ENCODE measurements at regions not wholly inside any gene's neighbourhood (a gene's known extent, or its start where the extent isn't known, plus 50 kb on each side); places are given as distances from the start of the nearest gene placed in this dataset.
A peak's percentile ranks its signal among the peaks of the same experiment; 100 is the strongest.

DNA sequence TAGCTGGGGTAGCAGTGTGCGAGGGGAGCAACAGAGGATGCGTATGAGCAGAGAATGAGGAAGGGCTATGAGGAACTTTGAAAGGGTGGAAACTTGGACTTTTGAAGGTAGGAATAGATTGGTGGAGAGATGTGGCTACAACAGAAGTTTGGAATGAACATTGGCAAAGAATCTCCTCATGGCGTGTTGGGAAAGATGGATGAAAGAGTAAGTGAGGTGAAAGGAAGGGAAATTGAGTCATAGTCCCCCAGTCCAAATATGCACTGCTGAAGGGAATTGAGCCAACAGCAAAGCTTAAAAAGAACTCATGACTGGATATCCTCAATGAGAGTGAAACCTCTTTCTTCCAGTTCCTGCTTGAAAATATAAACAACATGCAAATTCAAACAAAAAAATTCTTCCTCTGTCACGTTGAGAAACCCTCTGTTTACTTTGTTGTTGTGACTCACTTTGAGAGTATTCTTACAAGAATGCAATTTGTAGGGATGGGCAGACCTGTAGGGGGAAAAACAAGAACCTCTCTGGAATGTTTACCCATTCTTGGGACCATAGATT is 313.2 kb upstream of the KCNJ16 start:
- ATAC-seq (no peak), DNase-seq (ENCODE audit: low spot score) (no peak)

- DNase-seq (ENCODE audit: low spot score) (no peak), ATAC-seq (no peak)
These were observed 312.7 kb upstream of the KCNJ16 start for GRCh38 chr17:69762359-69762758.

DNA sequence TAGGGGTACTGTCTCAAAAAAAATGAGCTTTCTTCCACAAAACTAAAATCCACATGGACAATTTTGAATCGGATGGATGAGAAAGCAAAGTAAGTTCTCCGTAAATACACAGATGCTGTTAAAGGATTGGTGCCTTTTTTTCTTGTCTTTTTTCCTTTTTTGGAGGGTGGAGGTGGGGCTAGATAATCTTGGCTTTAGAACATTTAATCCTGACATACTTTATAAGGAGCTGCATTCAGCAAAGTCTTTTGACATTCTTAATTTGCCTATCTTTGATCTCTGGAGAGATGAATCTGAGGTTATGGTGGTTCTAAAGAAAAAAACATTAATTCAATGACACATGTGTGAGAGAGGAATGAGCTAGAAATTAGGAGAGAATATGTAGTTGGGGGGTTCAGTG is 312.3 kb upstream of the KCNJ16 start:
- ATAC-seq (no peak), DNase-seq (ENCODE audit: low spot score) (no peak)

GRCh38 chr17:69763503-69763902 is 311.5 kb upstream of the KCNJ16 start:
- DNase-seq (ENCODE audit: low spot score) (no peak), ATAC-seq (no peak)

DNA sequence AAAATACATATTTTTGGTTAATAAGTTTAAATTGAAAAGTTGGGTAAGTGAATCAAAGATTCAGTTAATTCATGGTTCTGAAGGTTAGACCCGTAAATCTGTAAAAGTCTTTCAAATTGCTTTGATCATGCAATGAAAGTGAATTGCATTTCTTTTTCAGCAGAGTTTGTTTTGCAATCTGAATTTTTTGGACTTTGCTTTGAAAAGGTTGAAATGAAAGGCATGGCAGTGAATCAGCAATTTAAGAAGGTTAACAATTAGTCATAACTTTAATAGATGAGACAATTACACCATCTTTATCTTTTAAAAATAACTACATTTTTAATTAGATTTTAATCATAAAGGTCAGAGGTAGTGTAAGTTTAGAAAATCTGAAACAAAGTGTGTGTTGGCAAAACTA is 310.9 kb upstream of the KCNJ16 start:
- ATAC-seq (peak; percentile 52), DNase-seq (ENCODE audit: low spot score) (no peak)

GRCh38 chr17:69769050-69769449 is 306.0 kb upstream of the KCNJ16 start:
- no peak for DNase-seq (ENCODE audit: low spot score)
- no peak for ATAC-seq

DNA sequence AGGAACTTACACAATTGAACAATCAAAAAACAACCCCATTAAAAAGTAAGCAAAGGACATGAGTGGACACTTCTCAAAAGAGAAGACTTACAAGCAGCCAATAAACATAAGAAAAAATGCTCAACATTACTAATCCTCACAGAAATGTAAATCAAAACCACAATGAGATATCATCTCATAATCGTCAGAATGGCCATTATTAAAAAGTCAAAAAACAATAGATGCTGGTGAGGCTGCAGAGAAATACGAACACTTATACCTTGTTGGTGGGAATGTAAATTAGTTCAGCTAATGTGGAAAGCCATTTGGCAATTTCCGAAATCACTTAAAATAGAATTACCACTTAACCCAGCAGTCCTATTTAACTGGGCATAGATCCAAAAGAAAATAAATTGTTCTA is 301.9 kb upstream of the KCNJ16 start:
- ATAC-seq (no peak), DNase-seq (ENCODE audit: low spot score) (no peak)

DNA sequence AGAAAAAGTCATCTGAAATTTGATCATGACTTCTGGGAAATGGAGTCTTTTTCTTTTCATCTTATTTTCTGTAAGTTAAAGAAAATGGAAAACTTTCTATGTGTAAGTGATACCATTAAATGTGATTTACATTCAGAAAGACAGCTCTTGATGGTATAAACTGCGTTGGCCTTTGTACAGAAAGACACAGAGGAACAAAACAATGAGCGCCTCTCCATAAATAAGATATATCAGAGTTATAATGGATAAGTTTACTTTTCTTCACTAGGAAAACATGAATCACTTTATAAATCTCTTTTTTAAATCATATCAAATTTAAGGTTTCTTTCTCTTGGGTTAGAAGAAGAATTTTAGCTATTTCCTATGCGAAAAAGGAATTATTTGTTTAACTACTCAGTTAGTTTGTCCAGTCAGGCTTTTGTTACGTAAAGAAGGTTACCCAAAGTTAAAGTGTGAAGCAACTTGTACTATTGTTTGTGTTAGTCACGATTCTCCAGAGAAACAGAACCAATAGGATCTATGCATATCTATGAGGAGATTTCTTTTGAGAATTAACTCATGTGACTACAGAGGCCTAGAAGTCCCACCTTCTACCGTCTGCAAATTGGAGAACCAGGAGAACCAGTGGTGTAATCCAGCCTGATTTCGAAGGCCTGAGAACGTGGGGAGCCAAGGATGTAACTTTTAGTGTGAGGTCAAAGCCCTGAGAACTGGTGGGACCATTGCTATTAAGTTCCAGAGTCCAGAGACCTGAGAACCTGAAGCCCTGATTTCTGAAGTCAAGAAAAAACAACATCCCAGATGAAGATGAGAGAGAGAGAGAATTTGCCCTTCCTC is 295.4 kb upstream of the KCNJ16 start:
- DNase-seq (ENCODE audit: low spot score) (no peak), ATAC-seq (no peak)

DNA sequence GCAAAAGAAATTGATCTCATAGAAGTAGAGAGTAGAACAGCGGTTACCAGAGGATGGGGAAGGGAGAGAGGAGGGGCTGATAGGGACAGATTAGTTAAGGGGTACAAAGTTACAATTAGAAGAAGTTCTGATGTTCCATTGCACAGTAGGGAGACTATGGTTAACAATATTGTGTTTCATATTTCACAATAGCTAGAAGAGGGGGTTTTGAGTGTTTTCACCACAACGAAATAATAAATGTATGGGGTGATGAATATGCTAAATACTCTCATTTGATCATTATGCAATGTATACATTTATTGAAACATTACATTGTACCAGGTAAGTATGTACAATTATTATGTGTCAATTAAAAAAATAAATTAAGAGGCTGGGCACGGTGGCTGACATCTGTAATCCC is 291.2 kb upstream of the KCNJ16 start:
- no peak for ATAC-seq

DNA sequence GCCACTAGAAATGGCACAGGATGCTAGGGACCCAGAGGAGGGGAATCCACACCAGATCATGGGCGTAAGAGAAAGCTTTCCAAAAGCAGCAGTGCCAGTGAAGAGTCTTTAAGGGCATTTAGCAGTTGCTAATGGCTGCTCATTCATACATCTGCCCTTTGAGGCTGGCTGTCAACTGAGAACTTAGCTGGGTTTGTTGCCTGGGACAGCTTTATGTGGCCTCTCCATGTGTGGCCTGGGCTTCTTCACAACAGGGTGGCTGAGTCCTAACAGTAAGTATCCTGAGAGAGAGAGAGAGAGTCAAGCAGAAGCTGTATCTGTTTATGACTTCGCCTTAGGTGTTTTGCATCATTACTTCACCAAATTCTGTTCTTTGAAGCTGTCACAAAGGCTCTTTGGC is 286.1 kb upstream of the KCNJ16 start:
- DNase-seq (ENCODE audit: low spot score) (no peak), ATAC-seq (no peak)

More for the DNA sequence above, 291.2 kb upstream of the KCNJ16 start:
- no peak for DNase-seq (ENCODE audit: low spot score)

DNA sequence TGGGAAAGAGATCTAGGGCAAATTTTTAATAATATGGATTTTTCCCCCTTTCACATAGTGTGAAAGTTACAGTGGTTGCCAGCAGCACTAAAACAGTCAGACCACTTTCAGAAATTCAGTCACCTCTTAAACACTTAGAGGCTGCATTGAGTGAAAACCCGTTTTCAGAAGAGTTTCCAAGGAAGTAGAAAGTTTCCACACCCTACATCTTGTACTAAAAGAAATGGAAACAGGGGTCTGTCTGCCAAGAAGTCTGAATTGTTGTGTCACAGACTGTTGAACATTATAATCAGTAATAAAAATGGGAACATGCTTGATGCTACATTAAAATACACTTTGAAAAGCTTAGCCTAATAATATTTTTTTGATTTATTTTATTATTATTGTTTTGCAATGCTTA is 278.9 kb upstream of the KCNJ16 start:
- DNase-seq (ENCODE audit: low spot score) (no peak), ATAC-seq (no peak)

DNA sequence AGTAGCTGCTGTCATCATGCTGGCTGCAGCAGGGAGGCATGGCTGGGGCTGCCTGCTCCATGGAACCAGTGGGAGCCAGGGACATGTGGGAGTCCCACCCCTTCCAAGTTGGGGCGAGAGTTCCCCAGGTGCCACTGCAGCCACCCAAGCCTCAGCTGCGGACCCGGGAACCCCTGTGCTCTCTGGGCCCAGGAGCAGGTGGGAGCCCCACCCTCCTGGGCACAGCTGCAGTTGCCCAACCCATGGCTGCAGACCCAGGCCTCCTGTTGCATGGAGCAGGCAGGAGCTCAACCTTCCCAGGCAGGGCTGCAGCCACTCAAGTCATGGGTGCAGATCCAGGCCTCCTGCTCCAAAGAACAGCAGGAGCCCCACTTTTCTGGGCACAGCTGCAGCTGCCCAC is 274.2 kb upstream of the KCNJ16 start:
- ATAC-seq (no peak), DNase-seq (ENCODE audit: low spot score) (no peak)

DNA sequence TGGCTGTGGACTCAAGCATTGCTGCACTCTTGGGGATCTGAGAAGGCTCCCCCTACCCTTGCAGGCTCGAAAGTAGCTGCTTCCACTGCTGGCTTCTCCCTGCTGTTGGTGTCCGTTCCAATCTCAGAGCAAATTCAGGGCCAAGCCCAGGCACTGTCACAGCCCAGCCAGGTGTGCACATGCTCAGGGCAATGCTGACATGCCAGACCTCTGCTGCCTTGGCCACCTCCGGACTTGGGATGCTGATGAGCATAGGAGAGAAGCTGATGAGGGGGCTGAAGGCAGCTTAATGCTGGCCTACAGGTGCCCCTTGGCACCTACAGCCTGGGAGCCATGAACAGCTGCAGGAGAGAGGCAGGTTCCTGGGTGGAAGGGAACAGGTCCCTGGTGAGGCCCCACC is 273.7 kb upstream of the KCNJ16 start:
- no peak for DNase-seq (ENCODE audit: low spot score)
- ATAC-seq = no peak

- DNase-seq (ENCODE audit: low spot score) (no peak), ATAC-seq (peak; percentile 16)
These were observed 272.8 kb upstream of the KCNJ16 start for GRCh38 chr17:69802045-69802740.

DNA sequence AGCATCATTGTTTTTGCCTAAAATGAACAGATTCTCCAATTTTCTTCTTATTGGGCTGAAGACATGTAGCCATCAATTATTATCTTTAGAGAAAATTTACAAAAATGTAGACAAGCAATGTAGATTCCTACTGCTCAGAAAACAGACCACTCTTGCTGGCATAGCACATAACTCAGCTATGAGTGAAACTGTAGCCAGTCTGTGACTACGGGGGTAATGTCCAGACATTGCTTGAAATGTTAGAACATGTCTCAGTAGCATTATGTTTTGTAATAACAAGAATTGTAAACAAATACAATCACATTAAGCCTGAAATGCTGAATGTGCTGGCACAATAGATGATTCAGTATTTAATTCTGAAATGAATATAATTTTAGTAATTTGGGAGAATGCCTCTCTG is 265.7 kb upstream of the KCNJ16 start:
- no peak for DNase-seq (ENCODE audit: low spot score)
- no peak for ATAC-seq

- ATAC-seq = no peak
- DNase-seq (ENCODE audit: low spot score) = no peak
These were observed 264.6 kb upstream of the KCNJ16 start for GRCh38 chr17:69810326-69810965.

GRCh38 chr17:69812240-69812837 is 262.7 kb upstream of the KCNJ16 start:
- ATAC-seq = no peak
- DNase-seq (ENCODE audit: low spot score) = no peak

- ATAC-seq = no peak
These were observed 261.0 kb upstream of the KCNJ16 start for GRCh38 chr17:69814031-69814430.

GRCh38 chr17:69815406-69815805 is 259.6 kb upstream of the KCNJ16 start:
- DNase-seq (ENCODE audit: low spot score) (no peak), ATAC-seq (no peak)

More at GRCh38 chr17:69814031-69814430, 261.0 kb upstream of the KCNJ16 start:
- no peak for DNase-seq (ENCODE audit: low spot score)

GRCh38 chr17:69818467-69818866 is 256.6 kb upstream of the KCNJ16 start:
- no peak for ATAC-seq
- no peak for DNase-seq (ENCODE audit: low spot score)

Measured in left lobe of liver (tissue), 2 donors.